ENCODE measurements at regions not wholly inside any gene's neighbourhood (a gene's known extent, or its start where the extent isn't known, plus 50 kb on each side); places are given as distances from the start of the nearest gene placed in this dataset.

DNA sequence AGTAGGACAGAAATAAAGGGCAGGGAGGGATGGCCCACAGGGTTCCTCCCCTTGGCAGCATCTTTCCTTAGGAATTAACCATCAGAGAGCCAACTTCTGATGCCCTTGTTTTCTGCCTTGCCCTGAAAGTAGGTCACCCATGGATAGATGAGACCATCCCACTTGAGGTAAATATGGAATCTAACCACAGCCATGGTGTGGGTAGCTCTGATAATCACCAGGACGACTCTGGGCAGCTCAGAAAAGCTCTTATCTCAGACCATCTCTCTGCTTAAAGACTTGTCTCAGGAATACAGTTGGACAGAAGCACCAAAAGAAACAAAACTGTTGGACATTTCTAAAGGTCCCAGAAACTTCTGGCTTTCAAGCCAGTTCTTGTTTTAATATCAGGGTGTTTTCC, 101.4 kb upstream of the CELF4 start:
- H3K9me3 Mint-ChIP-seq, result peaks cover 8 to 18% of the 10 kb centered on the region in 2 donors
- H3K27me3 Mint-ChIP-seq, result no peaks in the 10 kb centered on the region
- no peaks in the 10 kb centered on the region for H3K36me3 Mint-ChIP-seq (ENCODE audit: insufficient read depth)
- DNase-seq, result no peak
- no peaks in the 10 kb centered on the region for H3K4me1 Mint-ChIP-seq (ENCODE audit: low read depth in 2 of 2)
- ATAC-seq (replicated peaks), result no peak
- no peak overlapping the region for H3K27ac Mint-ChIP-seq
- no peak overlapping the region for H3K4me3 Mint-ChIP-seq

DNA sequence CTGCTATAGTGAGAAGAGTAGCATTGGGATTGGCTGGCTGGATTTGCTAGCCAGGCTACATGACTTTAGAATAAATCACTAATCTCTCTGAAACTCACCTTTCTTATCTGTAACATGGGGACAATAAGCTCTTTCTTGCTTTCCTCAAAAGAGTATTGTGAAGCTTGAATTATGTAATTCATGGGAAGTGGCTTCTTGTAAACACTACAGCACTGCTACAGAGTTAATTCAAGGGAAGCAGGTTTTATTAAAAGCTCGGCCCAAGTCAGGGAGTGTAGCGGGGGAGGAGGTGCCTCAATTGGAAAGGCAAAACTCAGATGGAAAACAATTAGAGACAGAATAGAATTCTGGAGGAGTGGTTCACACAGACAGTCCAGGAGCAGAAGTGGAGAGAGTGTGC, 100.9 kb upstream of the CELF4 start:
- DNase-seq, result no peak
- no peak for ATAC-seq (replicated peaks)
- Mint-ChIP-seq H3K27me3 (no peaks in the 10 kb centered on the region), H3K36me3 (ENCODE audit: insufficient read depth) (no peaks in the 10 kb centered on the region), H3K4me3 (no peak overlapping the region), H3K27ac (no peak overlapping the region), H3K9me3 (peaks cover 8 to 18% of the 10 kb centered on the region in 2 donors), H3K4me1 (ENCODE audit: low read depth in 2 of 2) (no peaks in the 10 kb centered on the region)

DNA sequence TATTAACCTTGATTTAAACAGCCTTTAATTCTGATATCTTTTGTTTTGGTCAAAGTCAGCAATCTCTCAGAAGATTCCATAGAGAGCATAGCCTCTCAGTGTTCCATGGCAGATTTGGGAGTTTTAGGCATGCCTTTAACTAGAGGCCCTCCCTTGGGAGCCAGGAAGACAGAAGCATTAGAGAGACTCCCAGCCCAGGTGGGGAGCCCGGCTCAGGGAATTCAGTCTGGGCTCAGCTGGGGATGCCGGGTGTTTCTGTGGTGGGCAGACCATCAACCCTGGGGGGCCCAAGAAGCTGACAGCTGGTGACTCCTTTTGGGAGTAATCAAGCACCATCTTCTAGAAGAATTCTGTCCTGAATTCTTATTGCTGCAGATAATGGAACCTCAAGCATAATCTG, 99.7 kb upstream of the CELF4 start:
- ATAC-seq (replicated peaks), result no peak
- no peaks in the 10 kb centered on the region for H3K4me1 Mint-ChIP-seq (ENCODE audit: low read depth in 2 of 2)

GRCh38 chr18:37663446-37663845, 97.8 kb upstream of the CELF4 start:
- H3K27ac Mint-ChIP-seq, result no peak overlapping the region
- no peak for DNase-seq
- ATAC-seq (replicated peaks), result no peak

More for the DNA sequence above, 99.7 kb upstream of the CELF4 start:
- Mint-ChIP-seq H3K4me3 (no peak overlapping the region), H3K27ac (no peak overlapping the region), H3K27me3 (no peaks in the 10 kb centered on the region), H3K9me3 (peaks cover 5 to 18% of the 10 kb centered on the region in 2 donors), H3K36me3 (ENCODE audit: insufficient read depth) (no peaks in the 10 kb centered on the region)
- no peak for DNase-seq

GRCh38 chr18:37662546-37663339, 97.1 kb upstream of the CELF4 start:
- no peak for DNase-seq
- Mint-ChIP-seq H3K4me3 (no peak overlapping the region), H3K36me3 (ENCODE audit: insufficient read depth) (no peaks in the 10 kb centered on the region), H3K27ac (no peak overlapping the region), H3K27me3 (no peaks in the 10 kb centered on the region), H3K9me3 (peaks cover 10 to 25% of the 10 kb centered on the region in 2 donors), H3K4me1 (ENCODE audit: low read depth in 2 of 2) (no peaks in the 10 kb centered on the region)
- ATAC-seq (replicated peaks), result no peak

More at GRCh38 chr18:37663446-37663845, 97.8 kb upstream of the CELF4 start:
- H3K9me3 Mint-ChIP-seq, result peaks cover 10 to 25% of the 10 kb centered on the region in 2 donors
- H3K4me3 Mint-ChIP-seq, result no peak overlapping the region
- no peaks in the 10 kb centered on the region for H3K27me3 Mint-ChIP-seq
- H3K4me1 Mint-ChIP-seq (ENCODE audit: low read depth in 2 of 2), result no peaks in the 10 kb centered on the region
- no peaks in the 10 kb centered on the region for H3K36me3 Mint-ChIP-seq (ENCODE audit: insufficient read depth)

DNA sequence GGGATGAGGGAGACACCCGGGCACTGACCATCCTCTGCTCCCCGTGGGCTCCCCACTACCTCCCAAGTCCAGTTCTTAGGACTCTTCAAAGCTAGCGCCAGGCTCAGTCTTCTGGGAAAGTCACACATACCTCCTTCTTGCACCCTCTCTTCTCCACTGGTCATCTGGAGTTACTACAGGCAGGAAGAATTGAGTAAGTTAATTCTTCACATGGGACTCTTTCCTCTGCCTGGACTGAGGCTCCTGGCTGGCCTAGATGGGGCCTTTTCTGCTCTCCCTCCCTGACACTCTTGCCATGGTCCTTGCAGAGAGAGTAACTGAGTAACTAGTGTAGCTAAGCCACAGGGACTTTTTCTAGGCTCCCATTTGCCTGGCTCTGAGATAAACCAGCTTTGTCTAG, 96.5 kb upstream of the CELF4 start:
- no peaks in the 10 kb centered on the region for H3K36me3 Mint-ChIP-seq (ENCODE audit: insufficient read depth)
- H3K4me3 Mint-ChIP-seq, result no peak overlapping the region
- no peak overlapping the region for H3K27ac Mint-ChIP-seq
- no peaks in the 10 kb centered on the region for H3K4me1 Mint-ChIP-seq (ENCODE audit: low read depth in 2 of 2)
- DNase-seq (no peak), ATAC-seq (replicated peaks) (no peak)
- H3K9me3 Mint-ChIP-seq, result peaks cover 10 to 25% of the 10 kb centered on the region in 2 donors
- no peaks in the 10 kb centered on the region for H3K27me3 Mint-ChIP-seq

- Mint-ChIP-seq H3K4me1 (ENCODE audit: low read depth in 2 of 2) (no peaks in the 10 kb centered on the region), H3K9me3 (peaks cover 10 to 25% of the 10 kb centered on the region in 2 donors), H3K36me3 (ENCODE audit: insufficient read depth) (no peaks in the 10 kb centered on the region), H3K4me3 (no peak overlapping the region), H3K27me3 (no peaks in the 10 kb centered on the region), H3K27ac (no peak overlapping the region)
- DNase-seq, result no peak
- ATAC-seq (replicated peaks), result no peak
Observed at GRCh38 chr18:37661478-37661877, 95.9 kb upstream of the CELF4 start.

DNA sequence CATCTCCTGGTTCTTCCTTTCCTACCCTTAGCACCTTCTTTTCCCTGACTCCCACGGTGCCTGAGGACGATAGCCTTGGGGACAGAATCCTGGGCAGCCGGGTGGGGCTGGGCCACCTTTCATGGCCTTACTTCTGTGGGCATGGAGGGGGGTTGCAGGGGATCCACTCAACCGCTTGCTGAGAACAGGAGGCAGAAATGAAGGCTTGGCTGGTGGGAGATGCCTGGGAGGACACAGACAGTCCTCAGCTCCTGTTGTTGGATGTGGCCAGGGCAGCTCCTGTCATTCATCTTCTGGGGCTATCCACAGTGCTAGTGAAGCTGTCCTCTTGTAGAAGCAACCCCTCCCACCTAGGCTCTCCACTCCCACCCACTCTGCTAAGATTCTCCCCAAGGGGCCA, 95.5 kb upstream of the CELF4 start:
- Mint-ChIP-seq H3K9me3 (peaks cover 10 to 25% of the 10 kb centered on the region in 2 donors), H3K27me3 (no peaks in the 10 kb centered on the region), H3K4me3 (no peak overlapping the region), H3K27ac (no peak overlapping the region), H3K36me3 (ENCODE audit: insufficient read depth) (no peaks in the 10 kb centered on the region), H3K4me1 (ENCODE audit: low read depth in 2 of 2) (no peaks in the 10 kb centered on the region)
- ATAC-seq (replicated peaks) (no peak), DNase-seq (no peak)

DNA sequence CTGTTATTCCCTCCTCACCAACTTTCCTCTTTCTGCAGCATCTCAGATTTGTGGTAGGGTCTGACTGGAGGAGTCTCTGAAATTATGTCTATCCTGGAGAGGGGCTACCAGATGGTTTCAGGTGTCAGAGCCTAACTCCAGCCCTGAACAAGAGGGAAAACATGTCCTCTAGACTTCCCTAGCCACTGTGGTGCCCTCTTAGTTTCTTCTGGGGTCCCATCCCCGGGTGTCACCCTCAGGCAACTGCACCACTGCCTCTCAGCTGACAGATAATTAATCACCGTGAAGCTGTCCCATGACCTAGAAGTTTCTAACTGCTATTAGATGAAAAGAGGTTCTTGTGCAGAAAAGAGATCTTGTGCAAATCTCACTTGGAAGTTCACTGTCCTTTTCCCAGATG, 95.1 kb upstream of the CELF4 start:
- no peak for DNase-seq
- Mint-ChIP-seq H3K4me3 (no peak overlapping the region), H3K4me1 (ENCODE audit: low read depth in 2 of 2) (no peaks in the 10 kb centered on the region), H3K27ac (no peak overlapping the region), H3K36me3 (ENCODE audit: insufficient read depth) (no peaks in the 10 kb centered on the region), H3K27me3 (no peaks in the 10 kb centered on the region), H3K9me3 (peaks cover 12 to 25% of the 10 kb centered on the region in 2 donors)
- ATAC-seq (replicated peaks), result no peak

- Mint-ChIP-seq H3K27ac (no peak overlapping the region), H3K4me1 (ENCODE audit: low read depth in 2 of 2) (no peaks in the 10 kb centered on the region), H3K36me3 (ENCODE audit: insufficient read depth) (no peaks in the 10 kb centered on the region), H3K4me3 (no peak overlapping the region), H3K9me3 (peaks cover 13 to 25% of the 10 kb centered on the region in 2 donors), H3K27me3 (no peaks in the 10 kb centered on the region)
- ATAC-seq (replicated peaks) (no peak), DNase-seq (no peak)
Observed at GRCh38 chr18:37659906-37660305, 94.3 kb upstream of the CELF4 start.

DNA sequence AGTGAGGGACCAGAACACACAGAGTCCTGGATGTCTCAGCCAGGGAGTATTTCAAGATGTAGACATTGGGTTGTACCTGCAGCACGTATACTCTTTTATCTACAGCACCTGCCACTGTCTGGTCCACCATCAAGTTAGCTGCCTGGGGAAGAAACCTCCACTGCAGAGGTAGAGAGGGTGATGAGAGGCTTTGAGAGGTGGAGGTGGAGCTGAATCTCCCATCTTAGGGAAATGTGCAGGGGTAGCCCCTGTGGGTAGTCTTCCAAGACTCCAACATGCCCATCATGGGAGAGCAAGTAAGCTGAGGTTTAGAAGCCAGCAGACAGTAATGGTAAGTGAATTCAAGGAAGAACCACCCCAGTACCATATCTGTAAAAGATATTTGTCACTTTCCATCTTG, 93.3 kb upstream of the CELF4 start:
- Mint-ChIP-seq H3K9me3 (peaks cover 13 to 25% of the 10 kb centered on the region in 2 donors), H3K36me3 (ENCODE audit: insufficient read depth) (no peaks in the 10 kb centered on the region), H3K4me1 (ENCODE audit: low read depth in 2 of 2) (no peaks in the 10 kb centered on the region), H3K27ac (no peak overlapping the region), H3K27me3 (no peaks in the 10 kb centered on the region), H3K4me3 (no peak overlapping the region)
- DNase-seq (no peak), ATAC-seq (replicated peaks) (no peak)

DNA sequence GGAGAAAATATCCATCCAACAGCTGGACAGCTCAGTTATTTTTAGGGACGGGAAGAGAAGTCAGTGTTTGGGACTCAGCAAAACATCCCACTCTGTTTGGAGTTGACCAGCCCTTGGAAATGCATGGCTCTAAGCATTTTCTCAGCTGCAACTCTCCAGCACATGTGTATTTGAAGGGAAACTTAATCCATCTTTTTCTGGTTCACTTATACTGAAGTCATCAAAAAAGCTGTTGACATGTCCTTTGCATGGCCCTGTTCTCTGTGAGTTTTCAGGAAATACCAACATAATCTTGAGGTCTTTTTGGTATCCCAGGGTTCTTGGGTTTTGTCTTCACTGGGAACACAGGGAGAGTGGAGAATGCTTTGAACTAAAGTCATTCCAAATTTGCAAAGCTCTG, 91.9 kb upstream of the CELF4 start:
- Mint-ChIP-seq H3K4me3 (no peak overlapping the region), H3K36me3 (ENCODE audit: insufficient read depth) (no peaks in the 10 kb centered on the region), H3K4me1 (ENCODE audit: low read depth in 2 of 2) (no peaks in the 10 kb centered on the region), H3K27me3 (no peaks in the 10 kb centered on the region), H3K27ac (no peak overlapping the region), H3K9me3 (peaks cover 13 to 15% of the 10 kb centered on the region in 2 donors)
- no peak for DNase-seq
- no peak for ATAC-seq (replicated peaks)

- Mint-ChIP-seq H3K27me3 (no peaks in the 10 kb centered on the region), H3K27ac (no peak overlapping the region)
Observed at GRCh38 chr18:37654731-37655369, 89.3 kb upstream of the CELF4 start.

GRCh38 chr18:37654034-37654433, 88.4 kb upstream of the CELF4 start:
- Mint-ChIP-seq H3K4me3 (no peak overlapping the region), H3K36me3 (ENCODE audit: insufficient read depth) (no peaks in the 10 kb centered on the region), H3K27me3 (no peaks in the 10 kb centered on the region), H3K9me3 (peaks cover 4 to 6% of the 10 kb centered on the region in 2 donors), H3K4me1 (ENCODE audit: low read depth in 2 of 2) (no peaks in the 10 kb centered on the region), H3K27ac (no peak overlapping the region)
- DNase-seq (no peak), ATAC-seq (replicated peaks) (no peak)

More at GRCh38 chr18:37654731-37655369, 89.3 kb upstream of the CELF4 start:
- Mint-ChIP-seq H3K36me3 (ENCODE audit: insufficient read depth) (no peaks in the 10 kb centered on the region), H3K4me1 (ENCODE audit: low read depth in 2 of 2) (no peaks in the 10 kb centered on the region), H3K4me3 (no peak overlapping the region), H3K9me3 (peaks cover 8 to 14% of the 10 kb centered on the region in 2 donors)
- DNase-seq (no peak), ATAC-seq (replicated peaks) (no peak)
